SW 1271 (cell line): ENCODE measurements at regions not wholly inside any gene's neighbourhood (a gene's known extent, or its start where the extent isn't known, plus 50 kb on each side); places are given as distances from the start of the nearest gene placed in this dataset.
"Not testable (repeated sequence)": the region's sequence is repeated elsewhere in the genome, so short reads cannot be mapped to it uniquely, and the experiment has no call there.

Experiments used
- DNase-seq, 2 experiments: peaks; one replicate each; lab custom pipeline; 2025; lab: John Stamatoyannopoulos, UW

DNA sequence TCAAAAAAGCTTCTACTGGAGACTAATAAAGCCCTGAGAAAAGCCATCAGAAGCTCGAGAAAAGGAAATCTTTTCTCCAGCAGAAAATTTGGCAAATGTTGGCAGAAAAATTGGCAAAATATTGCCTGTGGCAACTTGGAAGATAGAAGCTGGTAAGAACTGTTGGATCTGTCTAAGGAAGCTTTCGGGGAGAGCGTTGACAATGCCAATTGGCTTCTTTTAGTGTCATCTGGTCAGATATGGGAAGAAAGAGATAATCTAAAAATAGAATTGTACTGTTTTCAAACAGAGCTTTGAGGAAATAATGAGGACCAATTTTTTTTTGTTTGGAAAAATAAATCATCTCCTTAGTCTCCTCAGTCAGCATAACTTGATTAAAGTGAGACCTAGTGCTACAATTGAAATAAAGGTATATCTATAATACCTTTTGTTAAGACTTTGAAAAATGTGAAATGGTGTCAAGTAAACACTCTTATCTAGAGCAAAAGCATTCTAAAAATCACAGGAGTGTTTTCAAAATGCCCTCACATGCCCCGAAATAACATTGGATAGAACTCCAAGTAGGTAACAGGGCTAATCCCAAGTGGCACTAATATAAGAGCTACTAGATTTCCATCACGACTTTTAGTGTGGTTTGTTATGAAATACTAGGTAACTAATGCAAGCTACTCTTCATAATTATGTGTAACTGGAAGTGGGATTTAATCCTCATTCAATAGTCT is 882.2 kb upstream of the B3GALT2 start:
- DNase-seq = no peak

DNA sequence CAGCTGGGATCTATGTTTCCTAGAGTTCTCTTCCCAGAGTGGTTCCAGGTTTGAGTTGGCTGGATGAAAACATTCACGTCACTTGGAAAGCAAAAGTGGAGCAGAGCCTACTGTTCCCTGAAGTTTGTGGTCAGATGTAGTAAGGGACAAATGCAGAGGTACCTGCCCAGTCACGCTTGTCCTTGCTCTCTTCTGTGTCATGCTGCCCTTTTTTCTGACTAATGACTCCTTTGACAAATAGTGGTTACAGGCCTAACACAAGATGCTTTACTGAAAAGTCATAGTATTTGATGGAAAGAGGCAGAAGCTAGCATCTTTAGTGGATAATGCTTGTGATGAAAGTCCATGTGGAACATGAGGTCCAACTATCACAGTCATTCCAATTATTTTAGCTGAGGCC is 881.4 kb upstream of the B3GALT2 start:
- DNase-seq = no peak

DNA sequence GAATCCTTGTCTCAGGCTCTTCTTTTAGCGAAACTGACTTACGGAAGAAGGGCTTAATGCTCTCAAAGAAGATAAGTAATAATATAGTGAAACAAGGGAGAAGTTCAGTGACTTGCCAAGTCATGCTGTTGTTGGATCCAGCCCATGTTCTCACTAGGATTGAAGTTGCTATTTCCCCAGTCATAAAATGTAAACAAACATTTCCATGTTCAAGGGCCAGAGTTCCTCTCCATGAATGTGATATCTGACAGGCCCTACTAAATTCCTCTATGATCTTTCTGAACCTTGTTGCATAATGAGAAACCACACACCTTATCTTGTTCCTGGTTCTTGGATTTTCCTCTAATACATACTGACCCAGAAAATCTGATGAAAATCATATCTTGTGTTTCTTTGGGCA is 876.5 kb upstream of the B3GALT2 start:
- no peak for DNase-seq

DNA sequence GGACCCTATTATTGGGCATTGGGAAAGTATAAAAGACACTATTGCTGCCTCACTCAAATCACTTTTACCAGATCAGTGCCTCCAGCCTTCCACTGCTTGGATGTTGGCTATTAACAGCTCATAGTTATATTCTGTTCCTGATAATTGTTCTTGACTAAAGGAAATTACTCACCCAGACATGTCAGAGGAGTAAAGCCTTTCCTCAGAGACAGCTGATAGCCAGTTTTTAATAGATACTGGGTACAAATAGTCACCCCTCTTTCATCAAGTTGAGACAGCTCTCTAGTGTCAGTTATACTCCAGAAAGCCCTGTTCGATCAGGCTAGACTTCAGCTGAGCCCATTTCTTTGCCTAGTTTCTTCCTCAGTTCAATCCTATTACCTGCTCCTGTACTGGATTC is 876.1 kb upstream of the B3GALT2 start:
- no peak for DNase-seq

DNA sequence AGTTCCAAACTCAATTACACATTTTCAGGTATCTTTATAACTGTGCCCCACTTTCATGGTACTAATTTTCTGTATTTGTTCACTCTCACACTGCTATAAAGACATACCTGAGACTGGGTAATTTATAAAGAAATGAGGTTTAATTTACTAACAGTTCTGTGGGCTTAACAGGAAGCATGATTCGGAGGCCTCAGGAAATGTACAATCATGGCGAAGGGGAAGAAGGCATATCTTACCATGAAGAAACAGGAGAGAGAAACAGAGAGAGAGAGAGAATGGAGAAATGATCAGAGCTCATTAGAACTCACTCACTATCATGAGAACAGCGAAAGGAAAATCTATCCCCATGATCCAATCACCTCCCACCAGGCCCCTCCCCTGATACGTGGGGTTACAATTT is 874.1 kb upstream of the B3GALT2 start:
- no peak for DNase-seq

DNA sequence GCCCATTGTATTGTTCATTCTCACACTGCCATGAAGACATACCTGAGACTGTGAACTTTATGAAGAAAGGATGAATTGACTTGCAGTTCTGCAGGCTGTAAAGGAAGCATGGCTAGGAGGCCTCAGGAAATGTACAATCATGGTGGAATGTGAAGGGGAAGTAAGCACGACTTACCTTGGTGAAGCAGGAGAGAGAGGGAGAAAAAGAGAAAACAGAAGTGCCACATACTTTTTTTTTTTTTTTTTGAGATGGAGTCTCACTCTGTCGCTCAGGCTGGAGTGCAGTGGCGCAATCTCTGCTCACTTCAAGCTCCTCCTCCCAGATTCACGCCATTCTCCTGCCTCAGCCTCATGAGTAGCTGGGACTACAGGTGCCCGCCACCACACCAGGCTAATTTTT is 871.9 kb upstream of the B3GALT2 start:
- not testable (repeated sequence) for DNase-seq

DNA sequence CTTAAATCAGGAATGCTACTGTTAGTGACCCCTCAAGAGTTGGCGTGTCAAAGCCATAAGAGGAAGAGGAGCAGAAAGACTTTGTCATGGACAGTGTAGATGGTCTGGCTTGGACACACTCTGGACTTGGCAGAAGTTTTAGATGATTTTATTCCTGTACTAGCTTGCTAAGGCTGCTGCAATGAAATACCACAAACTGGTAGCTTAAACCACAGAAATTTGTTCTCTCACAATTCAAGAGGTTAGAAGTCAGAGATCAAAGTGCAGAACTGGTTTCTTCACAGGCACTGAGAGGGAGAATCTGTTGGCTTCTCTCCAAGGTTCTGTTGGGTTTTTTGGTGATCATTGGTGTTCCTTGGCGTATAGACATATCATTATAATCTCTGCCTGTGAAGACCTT is 869.8 kb upstream of the B3GALT2 start:
- no peak for DNase-seq

DNA sequence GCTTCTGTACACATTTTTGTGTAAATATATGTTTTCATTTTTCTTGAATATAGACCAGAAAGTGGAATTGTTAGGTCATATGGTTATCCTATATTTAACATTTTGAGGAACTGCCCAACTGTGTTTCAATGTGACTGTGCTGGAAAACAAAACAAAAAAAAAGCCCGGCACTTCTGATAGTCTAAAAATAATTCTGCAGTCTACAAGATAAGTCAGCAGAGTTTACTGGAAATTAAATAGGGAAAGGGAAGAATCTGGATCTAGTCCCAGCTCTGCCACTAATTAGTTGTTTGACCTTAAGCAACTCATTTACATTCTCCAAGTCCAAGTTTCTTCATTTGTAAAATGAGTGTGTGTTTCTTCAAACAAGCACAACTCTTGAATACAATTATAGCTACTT is 869.1 kb upstream of the B3GALT2 start:
- DNase-seq = no peak

DNA sequence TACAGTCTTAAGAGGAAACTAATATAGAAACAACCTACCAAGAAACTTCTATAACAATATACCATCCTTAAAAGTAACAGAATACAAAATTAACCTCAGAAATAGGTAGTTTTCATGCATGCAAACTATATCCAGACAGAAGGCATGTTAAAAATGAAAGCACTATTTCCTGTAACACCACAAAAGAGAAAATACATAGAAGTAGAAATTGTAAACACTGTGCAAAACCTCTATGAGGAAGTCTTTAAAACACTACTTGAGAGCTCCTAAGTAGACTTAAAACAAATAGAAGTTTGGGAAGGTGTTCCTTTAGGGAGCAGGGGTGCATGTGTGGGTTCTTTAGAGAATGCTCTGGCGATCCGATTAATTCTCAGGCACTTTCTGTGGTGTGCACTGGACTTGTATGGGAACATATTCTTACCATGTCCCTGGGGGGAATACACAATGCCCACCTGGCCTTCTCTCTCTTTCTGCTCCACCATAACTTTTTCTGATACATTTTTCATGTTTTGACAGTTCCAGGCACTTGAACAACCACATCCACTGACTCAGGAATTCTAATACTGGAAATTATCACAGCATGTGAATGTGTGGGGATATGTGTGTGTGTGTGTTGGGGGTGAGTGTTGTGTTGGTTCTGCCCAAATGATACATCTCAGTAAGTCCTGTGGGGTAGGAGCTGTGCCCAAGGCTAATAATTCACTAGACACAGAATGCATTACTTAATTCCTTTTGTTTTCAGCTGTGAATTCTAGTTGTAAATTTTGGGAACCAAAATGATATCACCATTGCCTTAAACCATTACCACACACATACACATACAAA is 866.3 kb upstream of the B3GALT2 start:
- no peak for DNase-seq

DNA sequence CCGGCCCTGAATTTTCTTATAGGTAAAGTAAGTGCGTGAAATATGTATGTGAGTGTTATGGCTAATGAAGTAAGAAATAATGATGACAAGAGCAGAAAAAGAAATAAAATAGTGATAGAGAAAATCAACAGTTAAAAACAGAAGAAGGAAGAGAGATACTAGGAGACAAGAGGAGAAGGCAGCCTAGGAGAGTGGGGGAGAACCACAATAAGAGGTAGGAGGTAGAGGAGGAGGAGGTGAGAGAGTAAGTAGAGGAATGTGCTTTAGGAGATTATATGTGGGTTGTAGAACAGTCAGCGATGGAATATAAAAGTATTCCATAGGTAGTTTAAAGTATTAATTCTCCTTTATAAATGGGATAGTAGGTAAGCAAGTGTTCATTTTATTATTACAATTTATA is 861.5 kb upstream of the B3GALT2 start:
- no peak for DNase-seq

DNA sequence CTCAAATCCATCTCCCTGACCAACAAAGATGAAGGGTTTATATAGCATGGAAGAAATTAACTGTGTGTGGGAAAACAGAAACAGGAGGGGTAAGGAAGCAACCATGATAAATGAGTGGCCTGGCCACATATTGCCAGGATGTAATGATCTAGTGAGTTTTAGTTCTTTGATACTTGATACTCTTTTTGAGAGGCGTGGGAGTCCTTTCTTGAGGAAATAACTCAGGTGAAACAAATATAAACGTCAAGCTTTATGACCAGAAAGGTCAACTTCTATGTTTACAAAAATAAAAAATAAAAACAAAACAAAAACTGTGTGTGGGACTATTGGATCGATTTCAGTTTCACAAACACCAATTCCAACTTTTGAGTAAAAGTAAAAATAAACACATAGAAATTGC is 860.8 kb upstream of the B3GALT2 start:
- no peak for DNase-seq

DNA sequence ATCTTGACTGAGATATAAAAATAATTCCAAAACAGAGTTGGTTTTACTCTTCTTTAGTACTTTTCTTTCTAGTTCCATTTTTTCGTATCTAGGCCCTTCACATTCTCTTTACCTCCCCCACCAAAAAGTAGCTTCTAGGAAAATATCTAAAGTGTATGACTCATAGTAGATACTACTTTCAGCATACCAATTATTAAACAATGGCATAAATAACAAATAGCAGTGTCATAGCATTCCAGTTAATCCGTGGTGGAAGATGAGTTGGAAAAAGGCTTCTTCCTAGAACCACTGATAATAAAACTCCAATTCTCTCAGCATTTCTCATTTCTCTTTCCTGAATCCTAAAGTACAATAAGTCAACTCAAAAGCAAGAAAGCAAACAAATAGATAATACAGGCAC is 859.0 kb upstream of the B3GALT2 start:
- no peak for DNase-seq

DNA sequence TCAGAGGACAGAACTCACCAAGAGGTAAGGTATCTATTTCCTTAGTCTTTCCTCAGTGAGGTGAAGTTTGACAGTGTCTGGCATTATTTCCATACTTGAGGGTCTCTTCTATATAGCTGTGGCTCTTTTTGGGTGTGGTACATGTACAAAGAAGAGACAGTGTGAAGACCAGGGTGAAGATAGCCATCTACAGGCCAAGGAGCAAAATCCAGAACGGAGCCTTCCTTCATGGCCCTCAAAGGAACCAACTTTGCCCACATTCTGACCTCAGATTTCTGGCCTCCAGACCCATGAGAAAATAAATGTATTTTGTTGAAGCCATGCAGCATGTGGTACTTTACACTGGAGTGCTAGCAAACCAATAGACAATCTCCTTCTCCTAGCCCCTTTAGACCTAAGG is 858.5 kb upstream of the B3GALT2 start:
- no peak for DNase-seq

DNA sequence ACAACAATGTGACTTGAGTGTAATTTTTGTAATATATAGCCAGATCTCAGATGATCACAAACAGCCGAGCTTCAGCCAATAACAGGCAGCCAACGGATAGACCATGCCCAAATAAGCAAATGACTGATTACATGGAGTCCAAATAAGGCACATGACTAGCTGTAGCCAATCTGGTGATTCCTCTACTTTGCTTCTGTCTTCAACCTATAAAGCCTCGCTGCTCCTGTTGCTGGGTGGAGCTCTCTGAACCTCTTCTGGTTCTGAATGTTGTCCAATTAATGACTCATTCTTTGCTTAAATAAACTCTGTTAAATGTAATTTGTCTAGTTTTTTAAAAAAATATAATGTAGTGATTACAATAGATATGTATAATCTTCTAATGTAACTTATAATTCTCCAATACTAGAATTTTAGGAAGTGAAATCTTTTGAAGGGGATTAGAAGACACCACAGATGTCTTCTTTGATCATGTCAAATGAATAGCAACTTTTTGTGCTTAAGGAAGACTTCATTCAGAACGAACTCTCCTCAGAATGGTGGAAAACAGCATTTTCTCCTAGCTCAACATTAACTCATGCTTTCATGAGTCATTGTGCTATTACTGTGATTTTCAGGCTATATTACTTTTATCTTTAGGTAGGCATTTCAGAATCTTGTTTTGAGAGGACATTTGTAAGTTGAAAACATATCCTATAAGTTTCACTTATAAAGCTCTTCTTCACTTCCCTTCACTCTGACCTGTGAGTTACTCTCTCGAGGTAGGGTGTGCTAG is 857.8 kb upstream of the B3GALT2 start:
- no peak for DNase-seq

DNA sequence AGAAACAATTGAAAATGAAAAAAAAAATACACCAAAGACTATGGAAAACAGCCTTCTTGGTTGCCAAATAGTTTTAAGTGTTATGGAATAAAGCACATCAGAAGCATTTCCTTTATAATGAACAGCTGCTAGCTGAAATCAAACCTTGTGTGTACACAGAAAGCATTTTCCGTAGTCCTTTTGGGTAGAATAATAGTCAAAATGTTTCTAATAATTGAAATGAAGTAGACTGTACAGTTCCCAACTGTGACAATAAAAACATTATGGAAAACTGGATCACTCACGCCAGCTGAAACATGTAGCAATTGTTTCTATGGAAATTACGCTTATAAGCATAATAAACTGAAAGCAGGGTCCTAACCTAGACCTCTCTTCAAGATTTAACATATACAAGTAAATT is 856.3 kb upstream of the B3GALT2 start:
- DNase-seq = no peak

DNA sequence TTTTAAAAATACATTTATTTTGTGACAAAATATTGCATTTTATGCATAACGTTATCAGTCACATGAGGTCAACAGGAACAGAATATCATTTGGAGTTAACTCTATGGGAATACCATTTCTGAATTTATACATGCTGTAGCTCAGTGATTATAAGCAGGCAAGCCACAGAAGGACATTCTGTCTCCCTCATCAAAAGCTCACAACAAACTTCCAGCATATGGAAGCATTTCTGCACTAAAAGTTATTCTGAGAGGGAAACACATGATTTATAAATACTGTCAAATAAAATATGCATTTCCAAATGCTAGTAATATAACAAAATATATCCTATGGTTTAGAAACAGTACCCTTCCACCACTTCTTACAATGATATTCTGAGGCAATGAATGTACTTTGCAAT is 854.1 kb upstream of the B3GALT2 start:
- no peak for DNase-seq

DNA sequence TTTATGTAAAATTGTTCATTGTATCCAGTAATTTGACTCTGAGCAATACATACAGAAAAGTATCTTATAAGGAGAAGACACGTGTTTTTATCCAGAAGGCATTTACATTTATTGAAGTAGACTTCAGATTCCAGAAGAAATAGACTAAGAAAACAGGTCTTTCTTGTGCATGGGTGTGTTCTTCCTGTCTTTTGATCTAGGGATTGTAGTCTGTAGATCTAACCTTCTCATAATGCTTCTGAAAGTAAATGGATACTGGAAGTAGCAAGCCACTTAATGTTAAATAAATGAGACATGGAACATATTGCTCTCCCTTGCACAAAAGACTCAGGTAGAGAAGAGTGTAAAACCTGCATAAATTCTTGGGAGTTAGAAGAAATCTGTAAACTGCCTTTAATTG is 853.2 kb upstream of the B3GALT2 start:
- DNase-seq = no peak

DNA sequence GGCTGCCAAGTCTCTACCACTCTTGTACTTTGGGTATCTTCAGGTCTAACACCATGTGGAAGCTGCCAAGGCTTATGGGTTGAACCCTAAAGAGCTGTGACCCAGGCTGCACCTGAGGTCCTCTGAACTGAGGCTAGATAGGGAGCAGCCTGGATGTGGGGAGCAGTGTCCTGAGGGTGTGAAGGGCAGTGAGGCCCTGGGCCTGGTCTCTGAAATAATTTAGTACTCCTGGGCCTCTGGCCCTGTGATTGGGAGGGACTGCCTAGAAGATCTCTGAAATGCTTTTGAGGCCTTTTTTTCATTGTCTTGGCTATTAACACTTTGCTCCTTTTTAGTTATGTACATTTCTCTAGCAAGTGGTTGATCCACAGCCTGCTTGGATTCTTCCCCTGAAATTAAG is 847.2 kb upstream of the B3GALT2 start:
- no peak for DNase-seq

DNA sequence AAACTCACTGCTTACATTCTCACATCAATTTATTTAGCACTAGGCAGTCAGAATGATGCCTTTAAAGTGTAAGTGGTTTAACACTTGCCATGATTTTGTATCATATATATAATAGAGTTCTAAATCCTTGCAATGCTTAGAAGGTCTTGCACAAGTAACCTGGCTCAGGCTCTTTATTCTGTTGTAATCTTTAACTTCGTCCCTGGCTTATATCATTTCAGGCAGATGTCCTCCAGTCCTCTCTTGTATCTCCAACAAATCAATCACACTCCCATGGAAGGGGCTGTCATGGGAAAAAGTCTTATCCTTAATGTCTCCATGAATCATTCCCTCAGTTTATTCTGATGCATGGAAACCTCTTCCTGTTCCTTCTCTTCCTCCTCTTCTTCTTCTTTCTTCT is 841.6 kb upstream of the B3GALT2 start:
- no peak for DNase-seq

DNA sequence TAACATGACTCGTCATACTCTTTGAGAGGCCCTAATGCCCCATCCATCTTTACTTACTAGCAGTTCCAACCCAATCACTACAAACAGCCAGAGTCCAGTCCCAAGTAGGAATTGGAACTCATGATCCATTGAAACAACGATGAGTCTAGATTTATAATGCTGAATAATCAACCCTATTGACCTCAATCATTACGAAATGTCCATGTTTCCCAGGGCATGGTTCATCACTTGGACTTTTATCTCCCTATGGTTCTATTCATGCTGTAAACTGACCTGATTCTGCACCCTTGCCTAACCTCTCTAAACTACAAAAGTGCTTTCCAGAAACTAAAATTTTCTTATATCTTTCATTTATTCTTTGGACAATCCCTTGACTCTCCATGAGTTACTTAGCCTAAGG is 840.0 kb upstream of the B3GALT2 start:
- DNase-seq = no peak

DNA sequence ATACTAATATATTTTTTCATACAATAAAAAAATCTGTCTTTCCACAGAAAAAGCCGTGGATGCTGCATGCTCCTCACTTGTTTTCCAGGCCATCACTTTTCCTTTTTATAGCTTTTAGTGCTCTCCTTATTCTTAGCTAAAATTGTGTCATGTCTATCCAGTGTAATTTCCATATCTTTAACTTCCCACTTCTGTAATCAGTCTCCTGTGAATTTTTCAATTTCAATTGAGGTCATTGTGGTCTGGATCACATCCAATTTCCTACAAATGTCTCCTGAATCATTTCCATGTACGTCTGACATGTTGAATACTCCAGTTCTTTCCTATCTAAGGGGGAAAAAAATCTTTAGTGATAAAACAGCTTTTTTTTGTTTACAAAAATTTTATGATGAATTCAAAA is 838.2 kb upstream of the B3GALT2 start:
- no peak for DNase-seq

DNA sequence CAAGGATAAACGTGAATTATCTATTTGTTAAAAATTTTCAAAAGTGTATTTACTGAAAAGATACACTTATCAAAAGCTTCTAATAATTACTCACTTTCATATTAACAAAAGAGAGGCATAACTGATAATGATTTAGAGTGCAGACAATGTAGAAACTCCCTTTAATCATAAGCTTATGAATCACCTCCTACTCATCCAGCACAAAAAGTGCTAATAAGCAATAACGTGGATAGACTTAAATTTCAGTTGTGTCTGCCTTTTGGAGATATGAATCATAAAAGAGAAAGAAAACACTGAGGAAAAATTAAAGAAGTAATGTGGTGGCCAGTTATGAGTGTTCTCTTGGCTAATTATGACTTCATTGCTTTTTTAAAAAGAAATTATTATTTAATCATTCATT is 827.6 kb upstream of the B3GALT2 start:
- DNase-seq = no peak

DNA sequence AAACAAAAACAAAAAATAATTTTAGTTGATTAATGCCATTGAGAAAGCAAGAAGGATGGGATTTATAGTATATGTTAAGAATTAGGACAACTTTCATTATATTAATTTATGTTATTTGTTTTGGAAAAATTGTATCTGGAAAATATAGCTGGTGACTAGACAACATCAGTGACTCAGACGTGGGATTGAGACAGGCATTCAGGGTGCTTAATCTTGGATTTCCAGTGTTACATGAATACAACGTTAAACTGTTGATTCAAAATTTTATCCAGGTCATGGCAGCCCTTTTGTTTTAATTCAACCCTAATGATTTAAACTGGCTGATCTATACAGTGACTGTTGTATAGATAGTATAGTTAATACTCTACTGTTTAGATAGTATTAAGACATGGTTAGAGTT is 827.1 kb upstream of the B3GALT2 start:
- no peak for DNase-seq
